PC-9 (cell line): ENCODE measurements at regions not wholly inside any gene's neighbourhood (a gene's known extent, or its start where the extent isn't known, plus 50 kb on each side); places are given as distances from the start of the nearest gene placed in this dataset.

Experiments
- BruUV-seq: library from RNA; stranded (reverse); fragments of 400-500 nt; replicated peaks from 2 replicates; lab custom pipeline; 2021; lab: Mats Ljungman, UMichigan
- CTCF ChIA-PET: fragments of 300-600 bp; sonication (Branson Sonifier 250); formaldehyde crosslinking; loops from one replicate; lab custom pipeline; 2022; ENCODE audit warnings: antibody characterized with exemption; lab: Charles Lee
- POLR2A ChIA-PET: fragments of 300-600 bp; sonication (Branson Sonifier 250); formaldehyde crosslinking; loops from one replicate; lab custom pipeline; 2022; ENCODE audit warnings: antibody characterized with exemption; ENCODE audit not compliant: unreplicated experiment; lab: Charles Lee
- DNase-seq, 2 experiments: peaks; one replicate each; pipeline versions ENCODE4 v3.0.0 to v3.0.0-alpha.2; 2015 to 2022; ENCODE audit warnings: mixed read lengths in 1 of 2
- H2AFZ ChIP-seq: fragments of 200-600 bp; sonication (generic); 2 replicates; pipeline ENCODE4 v1.8.1; 2017; ENCODE audit warnings: antibody characterized with exemption
- H3F3A ChIP-seq: fragments of 200-600 bp; sonication (generic); 2 replicates; pipeline ENCODE4 v1.8.1; 2017; ENCODE audit warnings: antibody characterized with exemption, mild to moderate bottlenecking, low read depth; ENCODE audit not compliant: insufficient read depth
- H3K27ac ChIP-seq: fragments of 200-600 bp; sonication (generic); 2 replicates; pipeline ENCODE4 v1.6.1; 2016; ENCODE audit warnings: mixed run types
- H3K27me3 ChIP-seq: fragments of 200-600 bp; sonication (generic); 2 replicates; pipeline ENCODE4 v1.6.1; 2016; ENCODE audit warnings: low read depth, mixed run types; ENCODE audit not compliant: insufficient read depth
- H3K36me3 ChIP-seq: fragments of 200-600 bp; sonication (generic); 2 replicates; pipeline ENCODE4 v1.6.1; 2016; ENCODE audit warnings: low read depth, mixed run types
- H3K4me1 ChIP-seq: fragments of 200-600 bp; sonication (generic); replicated peaks from 2 replicates; pipeline ENCODE4 v1.6.1; 2016; ENCODE audit warnings: mixed run types; ENCODE audit not compliant: insufficient read depth
- H3K4me2 ChIP-seq: fragments of 200-600 bp; sonication (generic); 2 replicates; pipeline ENCODE4 v1.6.1; 2017; ENCODE audit warnings: mixed run types
- H3K4me3 ChIP-seq: fragments of 200-600 bp; sonication (generic); 2 replicates; pipeline ENCODE4 v1.6.1; 2016; ENCODE audit warnings: mixed run types
- H3K79me2 ChIP-seq: fragments of 200-600 bp; sonication (generic); 2 replicates; pipeline ENCODE4 v1.6.1; 2017; ENCODE audit warnings: low read depth, mixed run types
- H3K9me2 ChIP-seq: fragments of 200-600 bp; sonication (generic); 2 replicates; pipeline ENCODE4 v1.8.1; 2017; ENCODE audit warnings: mild to moderate bottlenecking; ENCODE audit not compliant: insufficient read depth
- H3K9me3 ChIP-seq: fragments of 200-600 bp; sonication (generic); 2 replicates; pipeline ENCODE4 v1.8.1; 2016; ENCODE audit warnings: low read depth; ENCODE audit not compliant: insufficient read depth
- H4K20me1 ChIP-seq: fragments of 200-600 bp; sonication (generic); 2 replicates; pipeline ENCODE4 v1.8.1; 2017; ENCODE audit not compliant: insufficient read depth
- EZH2 ChIP-seq: fragments of 200-600 bp; sonication (generic); IDR thresholded peaks from 2 replicates; pipeline ENCODE4 v1.8.0; 2017; ENCODE audit warnings: antibody characterized with exemption, low read depth
- intact Hi-C: fragments of 100-400 bp; cut with micrococcal nuclease; formaldehyde crosslinking; loops from one replicate; pipeline ENCODE4 v1.10.0; 2022; ENCODE audit not compliant: unreplicated experiment
- TF ChIP-seq, protein P1 (sequence below): fragments of 200-600 bp; sonication (generic); conservative IDR thresholded peaks from 2 replicates; pipeline ENCODE4 v1.6.1; 2017; ENCODE audit warnings: mixed run types, antibody characterized with exemption, mild to moderate bottlenecking, moderate library complexity

DNA sequence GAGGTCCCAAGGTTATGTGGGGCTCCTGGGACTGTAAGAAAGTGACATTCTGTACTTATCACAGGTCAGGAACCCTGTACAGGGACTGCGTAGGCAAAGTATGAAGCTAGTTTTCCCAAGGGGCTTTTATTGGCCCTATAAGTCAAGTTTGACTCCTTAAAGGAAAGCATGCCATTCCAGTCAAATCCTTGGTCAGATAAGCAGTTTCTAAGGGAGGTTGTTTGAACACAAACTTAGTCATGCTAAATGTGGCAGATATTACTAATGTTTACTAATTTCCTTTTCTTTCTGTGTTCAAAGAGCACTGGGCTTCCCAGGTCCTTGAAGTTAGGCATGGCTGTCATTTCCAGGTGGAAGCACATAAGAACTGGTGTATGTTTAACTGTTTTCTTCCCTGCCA, 472.4 kb downstream of the ATP23 start:
- peaks cover 24% of the 10 kb centered on the region for H3F3A ChIP-seq
- H3K79me2 ChIP-seq, result no peaks in the 10 kb centered on the region
- no TSS peak for BruUV-seq
- H3K27ac ChIP-seq, result peak overlapping the region; percentile 86
- H3K9me3 ChIP-seq, result 0 out of 2 replicates have a peak, but pooled peaks cover 5% of the 10 kb centered on the region
- intact Hi-C loops, result no loop called here
- H3K36me3 ChIP-seq, result no peaks in the 10 kb centered on the region
- no peaks in the 10 kb centered on the region for H3K27me3 ChIP-seq
- POLR2A ChIA-PET, result no interaction called here
- no peaks in the 10 kb centered on the region for H4K20me1 ChIP-seq
- CTCF ChIA-PET, result interaction anchor here (0.6 kb wide), 1 partner anchor 422 kb away, joined by 3 read pairs; no protein-coding TSS in a partner anchor
- 0 out of 2 replicates have a peak overlapping the region, but pooled peaks have one; percentile 3 for H2AFZ ChIP-seq
- H3K9me2 ChIP-seq, result no peaks in the 10 kb centered on the region
- no peak for TF ChIP-seq EZH2
- TF ChIP-seq, protein P1, sequence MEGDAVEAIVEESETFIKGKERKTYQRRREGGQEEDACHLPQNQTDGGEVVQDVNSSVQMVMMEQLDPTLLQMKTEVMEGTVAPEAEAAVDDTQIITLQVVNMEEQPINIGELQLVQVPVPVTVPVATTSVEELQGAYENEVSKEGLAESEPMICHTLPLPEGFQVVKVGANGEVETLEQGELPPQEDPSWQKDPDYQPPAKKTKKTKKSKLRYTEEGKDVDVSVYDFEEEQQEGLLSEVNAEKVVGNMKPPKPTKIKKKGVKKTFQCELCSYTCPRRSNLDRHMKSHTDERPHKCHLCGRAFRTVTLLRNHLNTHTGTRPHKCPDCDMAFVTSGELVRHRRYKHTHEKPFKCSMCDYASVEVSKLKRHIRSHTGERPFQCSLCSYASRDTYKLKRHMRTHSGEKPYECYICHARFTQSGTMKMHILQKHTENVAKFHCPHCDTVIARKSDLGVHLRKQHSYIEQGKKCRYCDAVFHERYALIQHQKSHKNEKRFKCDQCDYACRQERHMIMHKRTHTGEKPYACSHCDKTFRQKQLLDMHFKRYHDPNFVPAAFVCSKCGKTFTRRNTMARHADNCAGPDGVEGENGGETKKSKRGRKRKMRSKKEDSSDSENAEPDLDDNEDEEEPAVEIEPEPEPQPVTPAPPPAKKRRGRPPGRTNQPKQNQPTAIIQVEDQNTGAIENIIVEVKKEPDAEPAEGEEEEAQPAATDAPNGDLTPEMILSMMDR, result no peak
- H3K4me3 ChIP-seq, result 0 out of 2 replicates have a peak overlapping the region, but pooled peaks have one; percentile 3
- DNase-seq, result peak in 1 of 2 experiments; percentile 91
- peaks cover 43% of the 10 kb centered on the region for H3K4me1 ChIP-seq
- H3K4me2 ChIP-seq, result peak overlapping the region; percentile 45

DNA sequence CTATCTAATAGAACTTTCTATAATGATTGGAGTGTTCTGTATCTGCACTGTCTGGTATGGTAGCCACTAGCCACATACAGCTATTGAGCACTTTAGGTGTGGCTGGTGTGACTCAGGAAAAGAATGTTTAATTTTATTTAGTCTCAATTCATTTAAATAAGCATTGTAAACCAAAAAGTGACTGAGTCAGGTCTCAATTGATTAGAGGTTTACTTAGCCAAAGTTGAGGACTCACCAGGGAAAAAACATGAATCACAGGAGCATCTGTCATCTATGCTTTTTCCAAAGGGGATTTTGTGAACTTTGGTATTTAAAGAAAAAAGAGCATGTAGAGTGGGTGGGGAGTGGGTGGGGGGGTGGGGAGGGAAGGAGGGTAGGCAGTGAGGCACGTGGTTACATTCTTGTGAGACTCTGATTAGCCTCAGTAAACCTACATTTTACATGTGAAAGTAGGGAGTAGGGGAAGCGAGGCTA, 473.1 kb downstream of the ATP23 start:
- Histone ChIP-seq H2AFZ (0 out of 2 replicates have a peak overlapping the region, but pooled peaks have one; percentile 3), H3F3A (peaks cover 24% of the 10 kb centered on the region), H3K4me3 (0 out of 2 replicates have a peak overlapping the region, but pooled peaks have one; percentile 3), H3K27ac (peak overlapping the region; percentile 86), H3K9me2 (no peaks in the 10 kb centered on the region), H4K20me1 (no peaks in the 10 kb centered on the region), H3K4me1 (peaks cover 44% of the 10 kb centered on the region), H3K9me3 (0 out of 2 replicates have a peak, but pooled peaks cover 5% of the 10 kb centered on the region), H3K79me2 (no peaks in the 10 kb centered on the region), H3K36me3 (no peaks in the 10 kb centered on the region), H3K27me3 (no peaks in the 10 kb centered on the region), H3K4me2 (peak overlapping the region; percentile 45)
- peak in 1 of 2 experiments; percentile 82 for DNase-seq
- ChIA-PET POLR2A (no interaction called here), CTCF (interaction anchor here (0.6 kb wide), 2 partner anchors 422 to 430 kb away, joined by 3 to 9 read pairs; no protein-coding TSS in a partner anchor)
- intact Hi-C loops, result no loop called here
- no TSS peak for BruUV-seq
- TF ChIP-seq, protein P1, result no peak
- no peak for TF ChIP-seq EZH2

DNA sequence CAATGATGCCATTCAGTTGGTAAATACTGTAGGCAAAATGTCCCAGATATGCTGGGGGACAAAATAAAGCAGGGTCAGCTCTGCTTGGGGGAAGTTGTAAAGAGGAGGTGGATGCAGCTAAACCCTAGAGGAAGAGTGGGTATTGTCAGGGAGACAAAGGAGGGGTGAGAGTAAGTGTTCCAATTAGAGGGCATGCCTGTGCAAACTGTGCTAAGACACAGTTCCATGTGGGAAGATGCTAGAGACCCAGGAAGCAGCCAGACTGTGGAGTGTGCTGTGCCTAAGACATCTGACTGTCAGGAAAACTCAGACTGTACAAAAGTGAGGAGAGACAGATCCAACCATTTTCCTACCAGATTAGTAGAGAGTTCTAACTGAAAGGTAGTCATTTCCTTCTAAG, 474.3 kb downstream of the ATP23 start:
- intact Hi-C loops, result no loop called here
- CTCF ChIA-PET, result no interaction called here
- TF ChIP-seq, protein P1, result no peak
- no peak for TF ChIP-seq EZH2

More for the DNA sequence above, 474.3 kb downstream of the ATP23 start:
- no peaks in the 10 kb centered on the region for H3K9me2 ChIP-seq
- H3K4me2 ChIP-seq, result 0 out of 2 replicates have a peak overlapping the region, but pooled peaks have one; percentile 32
- H3K27me3 ChIP-seq, result no peaks in the 10 kb centered on the region
- no peak overlapping the region for H3K4me3 ChIP-seq
- 0 out of 2 replicates have a peak overlapping the region, but pooled peaks have one; percentile 7 for H2AFZ ChIP-seq
- no peaks in the 10 kb centered on the region for H3K9me3 ChIP-seq
- POLR2A ChIA-PET, result no interaction called here
- H4K20me1 ChIP-seq, result no peaks in the 10 kb centered on the region
- peaks cover 57% of the 10 kb centered on the region for H3K4me1 ChIP-seq
- no peaks in the 10 kb centered on the region for H3K36me3 ChIP-seq
- peaks cover 32% of the 10 kb centered on the region for H3F3A ChIP-seq
- DNase-seq, result no peak
- peak overlapping the region; percentile 86 for H3K27ac ChIP-seq
- BruUV-seq, result no TSS peak
- no peaks in the 10 kb centered on the region for H3K79me2 ChIP-seq
